A673 (cell line): ENCODE measurements at regions not wholly inside any gene's neighbourhood (a gene's known extent, or its start where the extent isn't known, plus 50 kb on each side); places are given as distances from the start of the nearest gene placed in this dataset.

ENCODE experiments used
- EZH2 ChIP-seq: fragments of 200-600 bp; sonication (generic); IDR thresholded peaks from 2 replicates; pipeline ENCODE4 v1.6.1; 2017; ENCODE audit warnings: borderline replicate concordance, low read depth, mild to moderate bottlenecking, mixed read lengths, antibody characterized with exemption, low read length; ENCODE audit not compliant: poor library complexity, severe bottlenecking
- TF ChIP-seq, protein P1 (sequence below): fragments of 300-800, 200-600 bp; sonication (generic); conservative IDR thresholded peaks from 2 replicates; pipeline ENCODE4 v1.5.1; 2017; ENCODE audit warnings: low read depth, mild to moderate bottlenecking, antibody characterized with exemption, low read length, moderate library complexity, mixed read lengths

DNA sequence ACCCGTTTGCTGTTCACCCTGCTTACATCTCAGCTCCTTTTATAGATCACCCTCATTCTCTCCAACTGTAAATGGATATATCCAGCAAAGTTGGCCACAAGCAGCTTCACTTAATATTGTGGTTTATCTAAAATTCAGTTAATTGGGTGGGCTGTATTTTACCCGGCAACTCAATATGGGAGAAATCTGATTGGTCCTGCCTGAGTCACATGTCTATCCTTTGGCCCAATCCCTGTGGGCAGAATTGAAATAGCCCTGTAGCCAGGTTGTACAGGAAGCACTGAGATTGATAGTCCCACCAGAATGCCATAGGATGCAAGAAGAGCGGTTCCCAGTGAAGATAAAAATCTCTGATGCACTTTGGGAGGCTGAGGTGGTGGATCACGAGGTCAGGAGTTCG, 73.2 kb downstream of the AIPL1 start:
- TF ChIP-seq, protein P1, sequence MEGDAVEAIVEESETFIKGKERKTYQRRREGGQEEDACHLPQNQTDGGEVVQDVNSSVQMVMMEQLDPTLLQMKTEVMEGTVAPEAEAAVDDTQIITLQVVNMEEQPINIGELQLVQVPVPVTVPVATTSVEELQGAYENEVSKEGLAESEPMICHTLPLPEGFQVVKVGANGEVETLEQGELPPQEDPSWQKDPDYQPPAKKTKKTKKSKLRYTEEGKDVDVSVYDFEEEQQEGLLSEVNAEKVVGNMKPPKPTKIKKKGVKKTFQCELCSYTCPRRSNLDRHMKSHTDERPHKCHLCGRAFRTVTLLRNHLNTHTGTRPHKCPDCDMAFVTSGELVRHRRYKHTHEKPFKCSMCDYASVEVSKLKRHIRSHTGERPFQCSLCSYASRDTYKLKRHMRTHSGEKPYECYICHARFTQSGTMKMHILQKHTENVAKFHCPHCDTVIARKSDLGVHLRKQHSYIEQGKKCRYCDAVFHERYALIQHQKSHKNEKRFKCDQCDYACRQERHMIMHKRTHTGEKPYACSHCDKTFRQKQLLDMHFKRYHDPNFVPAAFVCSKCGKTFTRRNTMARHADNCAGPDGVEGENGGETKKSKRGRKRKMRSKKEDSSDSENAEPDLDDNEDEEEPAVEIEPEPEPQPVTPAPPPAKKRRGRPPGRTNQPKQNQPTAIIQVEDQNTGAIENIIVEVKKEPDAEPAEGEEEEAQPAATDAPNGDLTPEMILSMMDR: no peak
- TF ChIP-seq EZH2: no peak
